HL-60/S4 (cell line): ENCODE measurements at regions not wholly inside any gene's neighbourhood (a gene's known extent, or its start where the extent isn't known, plus 50 kb on each side); places are given as distances from the start of the nearest gene placed in this dataset.
"Not testable (repeated sequence)": the region's sequence is repeated elsewhere in the genome, so short reads cannot be mapped to it uniquely, and the experiment has no call there.

Source experiments
- in situ Hi-C: fragments of 300-500 bp; cut with MboI; formaldehyde crosslinking; loops from 2 replicates; pipeline ENCODE4 v1.14.3; 2022; ENCODE audit warnings: low sequenced_read_pairs

DNA sequence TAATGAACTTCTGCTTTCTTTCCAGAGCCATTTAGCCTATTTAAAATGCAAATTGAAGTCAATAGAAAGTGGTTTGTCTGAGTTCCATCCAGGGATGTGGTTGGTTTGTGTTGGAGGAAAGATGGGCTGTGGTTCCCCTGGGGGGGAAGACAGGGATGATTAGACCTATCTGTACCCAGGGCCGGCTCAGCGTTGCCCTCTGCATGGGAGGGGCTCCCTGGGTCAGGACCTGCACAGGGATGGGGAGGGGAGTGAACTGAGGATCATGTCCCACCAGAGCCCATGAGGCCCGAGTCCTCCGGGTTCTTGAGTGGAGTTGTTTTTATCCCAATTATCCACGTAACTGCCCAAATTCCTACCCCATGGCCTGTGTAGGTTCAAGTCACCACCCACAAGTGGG is 76.9 kb upstream of the SFSWAP start:
- in situ Hi-C loops: no loop called here

DNA sequence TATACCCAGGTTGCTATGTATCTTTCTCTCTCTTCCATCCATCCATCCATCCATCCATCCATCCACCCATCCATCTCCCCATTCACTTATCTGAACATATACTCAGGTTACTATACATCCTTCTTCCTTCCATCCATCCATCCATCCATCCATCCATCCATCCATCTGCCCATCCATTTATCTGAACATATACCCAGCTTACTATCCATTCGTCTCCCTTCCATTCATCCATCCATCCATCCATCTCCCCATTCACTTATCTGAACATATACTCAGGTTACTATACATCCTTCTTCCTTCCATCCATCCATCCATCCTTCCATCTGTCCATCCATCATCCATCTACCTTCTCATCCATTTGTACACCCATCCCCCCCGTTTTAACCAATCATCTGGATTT is 75.9 kb upstream of the SFSWAP start:
- in situ Hi-C loops: not testable (repeated sequence)

DNA sequence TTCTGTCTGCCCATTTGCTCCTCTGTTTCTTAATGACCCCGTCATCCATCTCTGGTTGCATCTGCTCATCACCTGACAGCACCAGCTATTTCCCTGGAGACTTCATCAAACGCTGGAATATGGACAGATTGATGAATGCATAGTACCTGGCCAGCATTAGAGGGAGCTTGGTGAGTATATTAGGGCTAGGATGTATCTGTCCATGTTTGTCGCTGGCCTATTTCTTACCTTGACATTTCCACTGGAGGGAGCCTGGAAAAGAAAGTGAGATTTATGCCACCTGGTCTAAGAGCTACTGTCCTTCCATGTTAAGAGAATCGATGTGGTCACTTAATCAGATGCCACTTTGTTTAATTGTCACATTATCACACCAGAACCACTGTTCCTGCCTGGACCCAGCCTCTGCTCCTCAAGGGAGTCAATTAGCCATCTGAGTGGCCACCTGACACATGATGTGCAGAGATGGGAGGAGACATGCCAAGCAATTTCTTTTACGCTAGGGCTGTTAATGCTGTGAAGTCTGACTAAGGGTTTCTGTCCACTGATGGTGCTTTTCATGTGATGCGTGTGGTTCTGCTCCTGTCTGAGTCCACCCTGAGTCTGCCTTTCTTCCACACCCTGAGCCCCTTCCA is 75.3 kb upstream of the SFSWAP start:
- in situ Hi-C loops: no loop called here

DNA sequence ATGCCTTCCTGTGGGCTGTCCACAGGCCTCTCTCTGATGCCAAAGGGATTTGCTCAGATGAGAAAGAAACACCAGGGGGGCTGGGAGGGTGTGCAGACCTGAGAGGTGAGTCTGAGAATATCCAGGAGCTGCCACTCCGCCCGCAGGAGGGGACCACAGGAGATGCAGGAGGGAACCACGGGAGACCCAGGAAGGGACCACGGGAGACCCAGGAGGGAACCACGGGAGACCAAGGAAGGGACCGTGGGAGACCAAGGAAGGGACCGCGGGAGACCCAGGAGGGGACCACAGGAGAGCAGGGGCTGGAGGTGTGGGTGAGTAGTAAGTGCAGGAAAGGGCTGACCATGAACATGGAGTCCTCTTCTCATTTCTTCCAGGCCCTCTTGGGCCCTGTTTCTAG is 74.6 kb upstream of the SFSWAP start:
- in situ Hi-C loops: no loop called here

DNA sequence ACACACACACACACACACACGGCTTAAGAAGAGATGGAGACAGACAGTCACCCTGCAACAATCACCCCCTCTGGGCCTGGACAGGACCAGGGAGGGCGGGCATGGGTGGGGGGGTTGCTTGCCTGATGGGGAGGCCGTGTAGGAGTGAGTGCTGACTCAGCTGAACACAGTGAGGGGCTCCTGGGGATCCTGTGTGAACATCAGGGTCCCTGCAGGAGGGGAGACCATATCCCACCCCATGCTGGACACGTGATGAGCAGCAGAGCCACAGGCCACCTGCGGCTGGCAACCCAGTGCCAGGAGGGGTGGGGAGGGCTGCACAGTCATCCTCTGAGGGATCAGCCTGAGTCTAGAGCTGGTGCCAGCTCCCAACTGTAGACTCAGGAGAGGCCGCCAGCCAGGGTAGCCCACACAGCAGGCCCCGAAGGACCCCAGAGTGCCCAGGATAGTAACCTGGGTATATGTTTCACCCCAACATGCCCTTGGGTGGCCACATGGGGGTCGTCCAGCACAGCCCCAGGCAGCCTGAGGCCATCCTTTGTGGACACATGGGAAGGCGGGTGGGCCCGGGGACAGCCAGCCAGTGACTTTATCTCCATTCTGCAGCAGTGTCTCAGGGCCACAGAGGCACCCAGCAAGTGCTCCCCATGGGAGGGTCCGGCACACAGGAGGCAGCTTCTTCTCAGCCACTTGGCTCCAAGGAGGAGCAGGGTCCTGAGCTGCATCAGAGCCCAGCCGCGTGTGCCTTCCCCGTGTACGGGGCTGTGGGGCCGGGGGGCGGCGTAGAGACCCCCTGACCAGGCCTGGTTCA is 73.7 kb upstream of the SFSWAP start:
- in situ Hi-C loops: no loop called here

DNA sequence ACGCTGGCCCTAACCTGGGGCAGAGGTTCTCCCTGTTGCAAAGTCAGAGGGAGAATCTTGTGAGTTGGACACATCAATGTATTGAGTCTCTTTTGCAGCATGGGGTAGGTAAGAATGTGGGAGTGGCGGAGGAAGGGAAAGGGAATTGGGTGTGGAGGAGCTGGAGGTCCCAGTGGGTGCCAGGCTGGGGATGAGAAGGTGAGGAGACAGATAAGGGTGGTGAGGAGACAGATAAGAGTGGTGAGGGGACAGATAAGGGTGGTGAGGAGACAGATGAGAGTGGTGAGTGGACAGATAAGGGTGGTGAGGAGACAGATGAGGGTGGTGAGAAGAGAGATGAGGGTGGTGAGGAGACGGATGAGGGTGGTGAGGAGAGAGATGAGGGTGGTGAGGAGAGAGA is 72.9 kb upstream of the SFSWAP start:
- in situ Hi-C loops: no loop called here

DNA sequence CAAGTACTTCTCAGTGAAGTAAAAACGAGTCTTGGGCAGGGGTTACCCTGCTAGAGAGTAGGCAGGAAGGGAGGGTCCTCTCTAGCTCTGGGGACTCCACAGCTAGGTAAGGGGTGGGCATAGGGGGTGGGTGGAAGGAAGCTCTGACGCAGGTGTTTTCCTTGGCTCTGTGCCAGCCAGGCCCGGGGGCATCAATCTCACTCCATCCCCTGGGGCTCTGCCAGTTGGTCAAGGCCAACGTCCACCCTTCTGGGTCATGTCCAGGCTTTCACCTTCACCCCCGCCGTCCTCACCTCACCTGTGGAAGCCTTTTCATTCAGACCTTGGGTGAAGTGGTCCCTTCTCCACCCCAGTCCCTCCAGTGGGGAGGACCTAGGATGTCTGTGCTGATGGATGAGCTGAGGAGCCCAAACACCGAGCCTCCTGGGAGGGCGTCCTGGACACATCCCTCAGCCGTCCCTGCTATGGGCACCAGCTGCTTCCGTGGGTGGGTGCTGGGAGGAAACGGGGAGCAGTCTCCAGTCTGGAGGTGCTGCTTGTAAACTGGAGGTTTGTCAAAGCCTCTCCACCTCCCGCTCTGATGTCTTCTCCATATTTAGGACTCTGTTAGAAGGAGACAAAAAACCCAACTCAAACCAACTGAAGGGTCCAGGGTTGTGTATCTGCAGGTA is 71.5 kb upstream of the SFSWAP start:
- in situ Hi-C loops: no loop called here

DNA sequence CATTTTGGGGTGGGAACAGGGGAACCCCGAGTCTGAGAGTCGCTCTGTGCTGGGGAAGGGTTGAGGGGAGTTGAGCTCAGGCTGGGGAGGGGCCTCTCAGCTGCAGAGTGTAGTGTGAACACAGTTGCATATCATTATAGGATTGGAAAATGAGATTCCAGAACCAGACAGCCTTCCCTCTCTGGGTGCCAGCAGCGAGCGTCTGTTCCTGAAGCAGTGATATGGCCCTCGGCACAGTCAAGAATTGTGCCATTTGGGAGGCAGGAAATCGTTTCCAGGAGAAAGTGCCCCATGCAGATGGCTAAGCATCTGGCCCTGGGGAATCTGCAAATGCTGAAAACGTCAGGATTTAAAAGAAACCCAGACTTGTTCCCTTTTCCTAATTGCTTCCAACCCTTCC is 70.4 kb upstream of the SFSWAP start:
- in situ Hi-C loops: no loop called here

DNA sequence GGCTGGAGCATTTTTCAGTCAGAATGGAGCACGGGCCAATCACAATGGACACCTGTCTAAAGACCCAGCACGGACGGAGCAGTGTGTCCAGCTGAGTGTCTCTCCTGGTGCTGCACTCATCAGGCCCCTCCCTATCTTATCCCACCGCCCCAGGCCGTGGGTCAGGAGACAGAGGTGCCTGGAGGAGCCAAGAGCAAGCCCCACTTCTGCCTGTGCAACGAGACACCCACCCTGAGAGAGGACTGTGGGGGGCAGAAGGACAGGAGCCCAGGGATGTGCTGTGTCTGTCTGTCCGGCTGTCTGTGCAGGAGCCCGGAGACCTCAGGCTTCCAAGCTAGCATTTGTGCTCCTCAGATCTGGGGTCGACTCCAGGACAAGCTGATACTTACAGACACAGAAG is 69.6 kb upstream of the SFSWAP start:
- in situ Hi-C loops: no loop called here

DNA sequence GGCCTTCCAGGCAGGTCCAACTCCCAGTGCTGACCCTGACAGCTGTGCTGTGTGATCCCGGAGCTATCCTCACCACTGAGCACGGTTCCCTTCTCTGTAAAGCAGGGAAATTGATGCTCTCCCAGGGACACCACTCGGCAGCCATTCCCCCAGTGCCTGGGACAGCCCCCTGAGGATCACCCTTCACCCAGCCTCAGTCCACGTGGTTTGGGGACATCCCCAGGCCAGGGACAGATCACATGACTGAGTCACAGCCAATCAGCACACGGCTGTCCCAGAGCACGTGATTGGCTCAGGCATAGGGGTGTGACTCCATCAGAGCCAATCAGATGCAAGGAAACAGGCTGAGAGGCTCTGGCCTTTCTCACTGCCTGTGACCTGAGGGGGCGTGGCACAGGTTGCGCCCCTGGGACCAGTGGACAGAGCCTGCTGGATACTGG is 68.8 kb upstream of the SFSWAP start:
- in situ Hi-C loops: no loop called here

DNA sequence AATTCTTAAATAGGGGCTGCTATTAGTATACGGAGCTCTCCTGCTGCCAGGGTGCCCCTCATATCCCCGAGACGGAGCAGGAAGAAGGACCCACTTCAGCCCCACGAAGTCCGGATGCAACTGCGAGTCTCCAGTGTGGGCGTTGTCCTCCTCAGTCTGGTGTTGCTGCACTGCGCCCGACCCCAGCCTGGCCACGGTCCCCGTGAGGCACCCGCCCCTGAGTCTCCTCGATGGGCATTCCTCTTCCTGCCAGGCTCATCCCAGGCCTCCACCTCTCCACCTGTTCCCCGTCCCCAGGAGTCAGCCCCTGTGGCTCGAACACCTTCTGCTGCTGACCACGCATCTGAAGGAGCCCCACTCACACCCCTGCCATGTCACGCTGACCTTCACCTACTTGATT is 68.1 kb upstream of the SFSWAP start:
- in situ Hi-C loops: no loop called here

DNA sequence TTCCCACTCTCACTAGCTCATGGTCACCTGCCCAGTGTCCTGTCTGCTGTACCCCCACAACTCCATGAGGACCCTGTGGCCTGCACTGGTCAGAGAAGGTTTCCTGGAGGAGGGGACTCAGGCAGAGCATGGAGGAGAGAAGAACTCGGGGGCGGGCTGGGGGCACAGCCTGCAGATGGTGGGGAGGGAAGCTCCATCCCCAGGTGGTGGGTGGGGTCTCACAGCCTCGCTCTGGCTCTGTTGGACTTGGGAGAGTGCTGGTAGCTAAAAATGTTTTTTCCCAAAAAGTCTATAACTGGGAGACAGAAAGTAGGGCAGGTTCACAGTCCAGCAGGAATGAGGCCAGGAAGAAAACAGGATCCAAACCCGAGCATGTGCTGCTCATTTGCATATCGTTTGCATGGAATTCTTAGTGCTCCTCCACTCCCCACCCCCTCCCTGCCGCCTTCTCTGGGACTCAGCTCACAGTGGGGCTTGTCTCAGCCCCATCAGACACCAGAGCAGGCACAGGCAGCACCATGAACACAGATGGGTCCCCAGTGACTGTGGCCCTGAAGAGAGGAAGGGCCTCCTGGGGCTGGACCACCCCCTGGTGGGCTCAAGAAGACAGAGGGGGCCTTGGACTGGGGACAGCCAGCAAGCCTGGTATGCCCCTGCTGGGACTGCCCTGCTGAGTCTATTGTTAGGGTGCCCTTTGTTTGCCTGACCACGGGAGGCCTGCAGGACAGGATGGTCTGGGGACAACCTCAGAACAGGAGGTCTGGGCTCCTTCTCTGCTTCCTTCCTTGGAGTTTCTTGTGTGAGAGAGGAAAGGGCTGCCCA is 67.0 kb upstream of the SFSWAP start:
- in situ Hi-C loops: no loop called here

DNA sequence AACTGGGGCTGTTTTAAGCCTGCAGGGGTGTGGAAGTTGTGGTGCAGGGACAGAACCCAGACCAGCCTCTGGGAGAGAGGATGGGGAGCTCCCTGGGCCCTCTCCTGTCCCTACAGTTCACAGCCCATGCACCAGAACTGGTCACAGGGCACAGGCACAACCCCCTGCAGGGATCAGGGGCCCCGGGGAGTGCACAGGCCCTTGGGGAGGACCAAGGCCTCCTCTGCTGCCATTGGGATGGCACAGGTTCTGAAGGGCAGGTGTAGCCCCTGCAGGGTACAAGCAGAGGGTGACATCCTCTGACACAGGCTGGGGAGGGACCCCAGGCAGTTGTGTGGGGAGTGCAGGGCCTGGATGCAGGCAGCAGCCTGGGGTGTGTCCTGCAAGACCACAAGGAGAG is 66.4 kb upstream of the SFSWAP start:
- in situ Hi-C loops: no loop called here

DNA sequence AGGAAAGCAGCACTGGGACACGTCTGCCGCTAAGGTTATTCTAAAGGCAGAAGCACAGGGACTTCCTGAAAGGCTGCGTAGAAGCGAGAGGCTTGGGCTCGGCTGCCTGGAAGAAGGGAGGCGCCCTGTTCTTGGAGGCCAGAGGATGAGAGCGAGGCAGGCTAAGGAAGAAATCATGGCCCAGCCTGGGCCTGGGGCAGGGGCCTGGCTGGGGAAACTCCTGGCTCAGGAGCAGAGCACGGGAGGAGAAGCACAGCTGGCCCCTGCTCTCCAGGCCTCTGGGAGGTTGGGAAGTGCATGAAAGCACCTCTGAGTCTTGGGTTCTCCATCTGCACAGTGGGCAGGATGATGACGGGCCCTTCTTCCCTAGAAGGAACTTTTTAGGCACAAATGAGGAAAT is 66.0 kb upstream of the SFSWAP start:
- in situ Hi-C loops: not testable (repeated sequence)

DNA sequence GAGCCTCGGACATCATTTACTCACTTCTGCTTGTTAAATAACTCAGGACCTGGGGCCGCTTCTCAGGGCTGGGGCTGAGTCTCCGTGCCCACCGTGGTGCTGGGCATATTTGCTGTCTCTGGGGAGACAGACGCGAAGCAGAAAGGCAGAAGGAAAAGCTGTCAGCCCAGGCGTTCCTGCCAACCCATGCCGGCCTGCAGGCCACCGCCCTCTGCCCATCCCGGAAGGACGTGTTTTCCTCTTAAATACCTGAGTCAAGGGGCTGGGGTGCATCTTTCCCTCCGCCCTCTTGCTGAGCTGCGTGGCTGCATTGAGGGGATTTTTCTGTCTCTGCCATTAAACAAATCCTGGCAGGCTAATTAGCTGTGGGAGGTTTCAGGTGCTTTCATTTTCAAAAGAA is 65.3 kb upstream of the SFSWAP start:
- in situ Hi-C loops: not testable (repeated sequence)

DNA sequence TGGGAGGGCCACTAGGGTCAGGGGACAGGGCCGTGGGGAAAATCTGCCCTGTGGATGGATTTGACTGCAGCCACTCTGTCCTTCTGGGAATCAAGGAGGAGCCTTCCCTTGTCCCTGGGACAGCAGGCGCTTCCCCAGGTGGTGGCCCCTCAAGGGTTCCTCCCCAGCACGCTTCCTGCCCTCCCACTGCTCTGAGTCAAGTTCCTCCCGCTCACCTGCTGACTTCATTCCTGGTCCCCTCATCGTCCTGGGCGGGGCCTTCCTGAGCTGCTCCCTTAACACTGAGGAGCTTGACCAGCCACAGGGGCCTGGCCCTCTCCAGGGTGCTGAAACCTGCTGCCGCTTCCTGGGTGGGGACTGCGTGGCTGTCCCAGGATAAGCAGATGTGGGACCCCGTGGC is 64.4 kb upstream of the SFSWAP start:
- in situ Hi-C loops: not testable (repeated sequence)

DNA sequence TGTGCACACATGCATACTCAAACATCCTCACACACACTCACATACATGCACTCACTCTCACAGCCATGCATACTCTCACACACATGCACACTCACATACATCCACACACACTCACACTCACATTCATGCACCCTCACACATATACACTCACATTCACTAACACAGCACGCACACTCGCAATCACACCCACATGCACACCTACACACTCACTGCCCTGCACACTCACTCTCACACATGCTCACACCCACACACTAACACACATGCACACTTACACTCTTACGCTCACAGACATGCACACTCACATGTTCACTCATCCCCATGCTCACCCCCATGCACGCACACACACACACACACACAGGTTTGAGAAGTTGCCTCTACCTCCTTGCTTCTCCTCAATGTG is 63.2 kb upstream of the SFSWAP start:
- in situ Hi-C loops: no loop called here

DNA sequence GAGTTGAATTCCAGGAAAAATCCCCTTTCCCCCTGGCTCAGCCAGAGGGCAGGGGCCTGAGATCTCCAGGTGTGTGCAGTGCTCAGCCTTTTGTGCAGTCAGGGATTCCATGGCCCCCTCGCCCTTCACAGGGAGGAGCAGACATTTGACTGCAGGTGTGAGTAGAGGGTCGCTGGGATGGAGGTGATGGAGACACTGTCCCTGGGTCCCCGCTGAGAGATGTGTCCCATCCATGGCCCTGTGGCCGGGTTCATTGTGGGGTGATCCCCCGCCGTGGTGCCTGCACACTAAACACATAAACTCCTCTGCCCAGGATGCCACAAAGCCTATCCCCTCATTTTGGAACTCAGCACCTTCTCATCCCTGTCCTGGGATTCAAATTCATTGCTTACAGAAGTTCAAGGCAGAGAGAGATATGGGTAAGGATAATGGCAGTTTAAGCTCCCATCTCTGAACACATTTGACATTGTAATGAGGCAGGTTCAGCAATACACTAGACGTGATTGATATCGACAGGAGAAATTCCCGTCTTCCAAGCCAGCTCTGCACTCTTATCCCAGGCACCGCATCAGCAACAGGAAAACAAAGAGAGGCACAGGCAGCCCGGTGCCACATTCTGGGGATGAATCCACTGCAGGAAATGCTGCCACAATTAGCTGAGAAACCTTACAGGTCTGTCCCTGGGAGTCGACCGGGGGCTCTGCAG is 55.3 kb upstream of the SFSWAP start:
- in situ Hi-C loops: not testable (repeated sequence)

DNA sequence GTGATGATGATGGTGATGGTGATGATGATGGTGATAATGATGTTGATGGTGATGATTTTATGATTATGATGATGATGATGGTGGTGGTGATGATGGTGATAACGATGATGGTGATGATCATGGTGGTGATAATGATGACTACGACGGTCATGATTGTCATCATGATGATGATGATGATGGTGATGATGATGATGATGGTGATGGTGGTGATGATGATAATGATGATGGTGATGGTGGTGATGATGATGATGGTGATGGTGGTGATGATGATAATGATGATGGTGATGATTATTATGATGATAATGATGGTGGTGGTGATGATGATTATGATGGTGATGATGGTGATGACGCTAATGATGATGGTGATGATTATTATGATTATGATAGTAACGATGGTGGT is 54.1 kb upstream of the SFSWAP start:
- in situ Hi-C loops: not testable (repeated sequence)

DNA sequence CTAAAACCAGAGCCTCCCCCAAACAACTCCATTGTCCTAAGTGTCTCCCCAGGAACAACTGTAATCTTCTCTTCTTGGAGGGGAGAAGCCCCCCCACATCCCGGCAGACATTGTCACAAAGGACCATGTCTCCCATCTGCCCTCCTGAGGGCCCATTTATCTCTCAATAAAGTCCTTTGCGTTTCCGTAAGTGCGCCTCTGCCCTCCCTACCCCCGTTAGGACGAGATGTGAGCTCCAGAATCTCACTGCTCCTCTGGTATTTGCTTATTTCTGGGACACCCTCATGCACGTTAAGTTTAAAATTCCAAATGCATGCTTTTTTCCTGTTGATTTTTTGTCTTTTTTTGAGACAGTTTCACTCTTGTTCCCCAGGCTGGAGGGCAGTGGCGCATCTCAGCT is 52.3 kb upstream of the SFSWAP start:
- in situ Hi-C loops: not testable (repeated sequence)

DNA sequence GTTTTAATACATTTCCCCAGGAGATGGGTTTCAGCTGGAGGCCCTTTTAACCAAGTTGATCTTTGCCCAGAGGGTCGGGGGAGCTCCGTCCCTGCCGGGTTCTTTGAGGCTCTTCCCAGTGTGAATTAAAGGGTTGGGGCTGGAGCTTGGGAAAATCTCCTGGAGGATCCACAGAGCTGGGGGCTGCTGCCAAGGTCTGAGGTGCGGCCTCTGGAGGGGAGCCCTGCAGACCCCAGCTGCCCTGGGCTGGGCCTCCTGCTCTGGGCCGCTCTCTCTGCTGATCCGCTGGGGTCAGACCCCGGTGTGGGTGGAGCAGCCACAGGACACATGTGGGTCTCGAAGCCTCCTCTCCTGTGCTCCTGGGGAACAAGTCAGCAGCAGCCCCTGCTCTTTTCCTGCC is 51.4 kb upstream of the SFSWAP start:
- in situ Hi-C loops: not testable (repeated sequence)
